Spinal cord (tissue), 9 donors: ENCODE measurements at regions not wholly inside any gene's neighbourhood (a gene's known extent, or its start where the extent isn't known, plus 50 kb on each side); places are given as distances from the start of the nearest gene placed in this dataset.
A peak's percentile ranks its signal among the peaks of the same experiment; 100 is the strongest.

ENCODE experiments used
- DNase-seq, 6 donors: peaks; one replicate each; pipeline versions ENCODE4 v3.0.0 to v3.0.0-alpha.2; 2013 to 2015; ENCODE audit warnings: low spot score in 6 of 6, low read depth in 4 of 6
- H3K27ac ChIP-seq: one replicate; pipeline ENCODE4 v1.5.1; 2013; ENCODE audit warnings: low read depth, low read length, control low read depth
- H3K27me3 ChIP-seq: one replicate; pipeline ENCODE4 v1.6.1; 2013; ENCODE audit warnings: low read length; ENCODE audit not compliant: control insufficient read depth, insufficient read depth
- H3K36me3 ChIP-seq: one replicate; pipeline ENCODE4 v1.6.1; 2013; ENCODE audit warnings: low read length; ENCODE audit not compliant: control insufficient read depth, insufficient read depth
- H3K4me1 ChIP-seq: one replicate; pipeline ENCODE4 v1.6.1; 2013; ENCODE audit warnings: low read length; ENCODE audit not compliant: control insufficient read depth, insufficient read depth
- H3K4me3 ChIP-seq: one replicate; pipeline ENCODE4 v1.5.1; 2013; ENCODE audit warnings: low read depth, low read length, control low read depth
- H3K9me3 ChIP-seq: one replicate; pipeline ENCODE4 v1.6.1; 2013; ENCODE audit warnings: low read length; ENCODE audit not compliant: control insufficient read depth, insufficient read depth
- WGBS: methylation state at CpG from one replicate; pipeline ENCODE4 v1.1.5; 2013; ENCODE audit warnings: missing lambda C conversion rate; ENCODE audit not compliant: insufficient coverage; 5-methylcytosine and 5-hydroxymethylcytosine counted together
- donor health status: healthy.

GRCh38 chr18:46412916-46413315, 244.1 kb downstream of the LOXHD1 start:
- H3K9me3 ChIP-seq: no peaks in the 10 kb centered on the region
- 16% methylated on average over 11 of the region's 11 CpGs for WGBS
- H3K36me3 ChIP-seq: no peaks in the 10 kb centered on the region
- no peak overlapping the region for H3K4me3 ChIP-seq
- peak in 3 of 6 donors; percentile 17 to 86 (median 66) for DNase-seq
- H3K27ac ChIP-seq: peak overlapping the region; percentile 54
- H3K4me1 ChIP-seq: peaks cover 36% of the 10 kb centered on the region
- H3K27me3 ChIP-seq: no peaks in the 10 kb centered on the region

DNA sequence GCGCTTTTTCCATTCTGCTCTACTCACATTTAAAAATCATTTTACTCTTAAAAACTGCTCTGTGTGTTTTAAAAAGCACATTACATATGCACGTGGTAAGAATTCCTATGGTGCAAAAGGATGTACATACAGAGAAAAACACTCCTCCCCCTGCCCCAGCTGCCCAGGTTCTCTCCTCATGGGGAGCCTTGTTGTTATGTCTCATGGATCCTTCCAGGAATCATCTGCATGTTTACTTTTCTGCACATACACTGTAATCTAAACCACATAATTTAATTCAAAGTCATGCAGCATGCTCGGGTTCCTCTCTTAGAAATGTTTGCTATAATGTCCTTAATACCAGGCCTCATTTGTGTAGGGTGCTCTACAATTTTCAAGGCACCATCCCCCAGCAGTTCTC, 243.3 kb downstream of the LOXHD1 start:
- DNase-seq: peak in 1 of 6 donors; percentile 29
- H3K36me3 ChIP-seq: no peaks in the 10 kb centered on the region
- no peaks in the 10 kb centered on the region for H3K9me3 ChIP-seq
- no CpG with 5 or more reads among the region's 3 CpGs for WGBS
- H3K27me3 ChIP-seq: no peaks in the 10 kb centered on the region
- H3K4me3 ChIP-seq: no peak overlapping the region
- no peak overlapping the region for H3K27ac ChIP-seq
- peaks cover 36% of the 10 kb centered on the region for H3K4me1 ChIP-seq

DNA sequence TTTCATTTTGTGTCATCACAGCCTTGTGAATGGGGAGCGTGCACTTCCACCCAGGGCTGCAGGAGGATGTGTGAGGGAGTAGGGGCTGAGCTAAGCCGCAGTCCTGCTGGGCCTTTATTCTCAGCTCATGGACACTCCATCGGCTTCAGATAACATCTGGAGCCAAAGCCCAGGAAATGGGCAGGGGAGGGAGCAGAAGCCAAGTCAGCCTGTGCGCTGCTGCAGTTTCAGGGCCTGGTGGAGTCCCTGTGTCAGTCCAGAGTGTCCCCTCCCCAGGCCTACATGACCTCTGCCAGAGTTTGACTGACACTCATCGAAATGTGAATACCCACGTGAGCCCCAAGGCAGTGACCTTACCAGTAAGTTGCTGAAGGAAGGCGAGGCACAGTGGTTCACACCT, 242.2 kb downstream of the LOXHD1 start:
- H3K4me1 ChIP-seq: peaks cover 45% of the 10 kb centered on the region
- no peaks in the 10 kb centered on the region for H3K36me3 ChIP-seq
- no peak for DNase-seq

GRCh38 chr18:46415532-46416252, 241.3 kb downstream of the LOXHD1 start:
- 60% methylated on average over 3 of the region's 4 CpGs for WGBS
- no peak overlapping the region for H3K27ac ChIP-seq
- no peaks in the 10 kb centered on the region for H3K27me3 ChIP-seq
- H3K36me3 ChIP-seq: no peaks in the 10 kb centered on the region
- H3K9me3 ChIP-seq: no peaks in the 10 kb centered on the region
- H3K4me3 ChIP-seq: no peak overlapping the region
- DNase-seq: no peak
- H3K4me1 ChIP-seq: peaks cover 45% of the 10 kb centered on the region

More for the DNA sequence above, 242.2 kb downstream of the LOXHD1 start:
- 69% methylated on average over 6 of the region's 7 CpGs for WGBS
- Histone ChIP-seq H3K27ac (no peak overlapping the region), H3K9me3 (no peaks in the 10 kb centered on the region), H3K27me3 (no peaks in the 10 kb centered on the region), H3K4me3 (no peak overlapping the region)

DNA sequence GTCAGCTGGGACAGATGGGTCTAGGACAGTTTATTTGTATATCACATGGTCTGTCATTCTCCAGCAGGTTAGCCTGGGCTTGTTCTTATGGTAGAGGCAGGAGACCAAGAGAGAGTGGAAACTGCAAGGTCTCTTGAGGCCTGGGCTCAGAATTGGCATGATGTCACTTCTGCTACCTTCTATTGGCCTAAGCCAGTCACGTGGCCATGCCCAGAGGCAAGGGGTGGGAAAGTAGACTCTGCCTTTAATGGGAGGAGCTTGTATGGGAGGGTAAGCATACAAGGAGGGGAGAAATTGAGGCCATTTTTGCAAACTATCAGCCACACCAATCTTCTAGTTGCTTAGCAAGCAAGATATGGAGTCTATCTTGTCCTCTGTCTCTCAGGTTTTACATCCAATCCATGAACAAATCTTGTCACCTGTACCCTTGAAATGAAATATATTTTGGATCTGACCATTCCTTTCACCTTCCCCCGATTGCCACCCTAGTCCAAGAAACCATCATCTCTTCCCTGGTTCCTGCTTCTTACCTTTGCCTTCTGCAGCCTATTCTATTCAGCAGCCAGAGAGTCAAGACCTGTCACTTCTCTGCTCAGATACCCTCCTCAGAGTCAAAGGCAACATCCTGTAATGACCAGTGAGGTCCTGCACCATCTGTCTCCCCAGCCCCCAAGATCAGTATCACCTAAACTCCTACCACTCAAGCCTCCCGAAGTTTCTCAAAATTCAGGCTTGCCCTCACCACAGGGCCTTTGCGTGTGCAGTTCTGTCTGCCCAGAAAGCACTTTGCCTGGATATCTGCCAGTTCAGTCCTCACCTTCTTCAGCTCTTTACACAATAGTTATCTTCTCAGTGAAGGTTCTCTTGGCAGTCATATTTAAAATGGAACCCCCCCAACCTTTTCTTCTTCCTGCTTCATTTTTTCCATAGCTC, 240.0 kb downstream of the LOXHD1 start:
- Histone ChIP-seq H3K27me3 (no peaks in the 10 kb centered on the region), H3K4me1 (peaks cover 38% of the 10 kb centered on the region), H3K4me3 (no peak overlapping the region), H3K27ac (no peak overlapping the region), H3K9me3 (no peaks in the 10 kb centered on the region), H3K36me3 (no peaks in the 10 kb centered on the region)
- WGBS: 98% methylated on average over 3 of the region's 4 CpGs
- no peak for DNase-seq

- H3K27ac ChIP-seq: no peak overlapping the region
- H3K4me1 ChIP-seq: peaks cover 24% of the 10 kb centered on the region
- 18% methylated on average over 2 of the region's 5 CpGs for WGBS
- no peaks in the 10 kb centered on the region for H3K9me3 ChIP-seq
- H3K4me3 ChIP-seq: no peak overlapping the region
- no peaks in the 10 kb centered on the region for H3K36me3 ChIP-seq
- DNase-seq: peak in 2 of 6 donors; percentile 34 to 44
- no peaks in the 10 kb centered on the region for H3K27me3 ChIP-seq
These were observed 238.3 kb downstream of the LOXHD1 start for GRCh38 chr18:46418663-46419260.

GRCh38 chr18:46419391-46420141, 237.5 kb downstream of the LOXHD1 start:
- H3K27me3 ChIP-seq: no peaks in the 10 kb centered on the region

DNA sequence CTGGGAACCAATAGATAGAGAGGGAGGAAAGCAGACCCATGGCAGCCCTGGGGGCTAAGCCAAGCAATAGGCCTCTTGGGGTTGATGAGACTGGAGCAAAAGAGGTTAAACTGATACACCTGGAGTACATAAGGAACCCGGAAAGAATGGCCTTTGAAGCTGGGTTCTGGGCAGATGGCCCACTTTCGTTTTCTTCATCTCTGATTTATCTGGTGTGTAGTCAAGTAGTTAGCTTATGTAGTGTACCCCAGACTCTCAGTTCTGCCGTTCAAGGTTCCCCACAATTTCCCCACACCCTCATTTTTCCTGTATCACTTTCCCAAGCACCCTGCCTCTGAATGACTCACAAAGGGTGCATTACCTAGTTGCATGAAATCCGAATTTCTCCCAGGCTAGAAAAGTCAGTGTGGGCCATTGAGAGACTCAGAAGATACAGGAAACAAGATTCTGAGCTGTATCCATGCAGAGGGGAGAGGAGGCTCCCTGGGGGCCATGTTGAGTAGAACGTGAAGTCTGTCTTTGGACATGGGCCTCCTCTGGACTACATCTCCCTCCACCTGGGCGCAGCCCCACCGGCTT, 235.0 kb downstream of the LOXHD1 start:
- Histone ChIP-seq H3K27ac (no peak overlapping the region), H3K27me3 (no peaks in the 10 kb centered on the region), H3K9me3 (no peaks in the 10 kb centered on the region), H3K4me1 (peaks cover 13% of the 10 kb centered on the region), H3K36me3 (peaks cover 7% of the 10 kb centered on the region), H3K4me3 (no peak overlapping the region)
- no peak for DNase-seq
- 65% methylated on average over 2 of the region's 7 CpGs for WGBS

More at GRCh38 chr18:46419391-46420141, 237.5 kb downstream of the LOXHD1 start:
- no peak overlapping the region for H3K4me3 ChIP-seq
- H3K9me3 ChIP-seq: no peaks in the 10 kb centered on the region
- WGBS: 79% methylated on average over 8 of the region's 12 CpGs
- no peaks in the 10 kb centered on the region for H3K36me3 ChIP-seq
- H3K4me1 ChIP-seq: peaks cover 17% of the 10 kb centered on the region
- no peak overlapping the region for H3K27ac ChIP-seq
- DNase-seq: no peak
